ENCODE measurements at regions not wholly inside any gene's neighbourhood (a gene's known extent, or its start where the extent isn't known, plus 50 kb on each side); places are given as distances from the start of the nearest gene placed in this dataset.
A peak's percentile ranks its signal among the peaks of the same experiment; 100 is the strongest.

- H3K79me2 ChIP-seq (ENCODE audit: control insufficient read depth, low read length): no peaks in the 10 kb centered on the region
- no peaks in the 10 kb centered on the region for H3K36me3 ChIP-seq (ENCODE audit: control insufficient read depth, low read length)
- H3K9me2 ChIP-seq (replicated peaks; ENCODE audit: control insufficient read depth, low read length): no peaks in the 10 kb centered on the region
- H3K9me3 ChIP-seq (ENCODE audit: control insufficient read depth, insufficient read depth, low read length): no peaks in the 10 kb centered on the region
- H3K27me3 ChIP-seq (ENCODE audit: control insufficient read depth, low read length): no peaks in the 10 kb centered on the region
- H3F3A ChIP-seq (ENCODE audit: control insufficient read depth, insufficient read depth): no peaks in the 10 kb centered on the region
- H3K4me3 ChIP-seq (ENCODE audit: low read length): no peak overlapping the region
- H3K27ac ChIP-seq (ENCODE audit: low read depth, low read length): no peak overlapping the region
- TF ChIP-seq, protein P1, sequence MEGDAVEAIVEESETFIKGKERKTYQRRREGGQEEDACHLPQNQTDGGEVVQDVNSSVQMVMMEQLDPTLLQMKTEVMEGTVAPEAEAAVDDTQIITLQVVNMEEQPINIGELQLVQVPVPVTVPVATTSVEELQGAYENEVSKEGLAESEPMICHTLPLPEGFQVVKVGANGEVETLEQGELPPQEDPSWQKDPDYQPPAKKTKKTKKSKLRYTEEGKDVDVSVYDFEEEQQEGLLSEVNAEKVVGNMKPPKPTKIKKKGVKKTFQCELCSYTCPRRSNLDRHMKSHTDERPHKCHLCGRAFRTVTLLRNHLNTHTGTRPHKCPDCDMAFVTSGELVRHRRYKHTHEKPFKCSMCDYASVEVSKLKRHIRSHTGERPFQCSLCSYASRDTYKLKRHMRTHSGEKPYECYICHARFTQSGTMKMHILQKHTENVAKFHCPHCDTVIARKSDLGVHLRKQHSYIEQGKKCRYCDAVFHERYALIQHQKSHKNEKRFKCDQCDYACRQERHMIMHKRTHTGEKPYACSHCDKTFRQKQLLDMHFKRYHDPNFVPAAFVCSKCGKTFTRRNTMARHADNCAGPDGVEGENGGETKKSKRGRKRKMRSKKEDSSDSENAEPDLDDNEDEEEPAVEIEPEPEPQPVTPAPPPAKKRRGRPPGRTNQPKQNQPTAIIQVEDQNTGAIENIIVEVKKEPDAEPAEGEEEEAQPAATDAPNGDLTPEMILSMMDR (IDR thresholded peaks at IDR 0.05; ENCODE audit: low read depth, low read length, poor library complexity, severe bottlenecking): no peak
- no peak for TF ChIP-seq EZH2phosphoT487 (IDR thresholded peaks at IDR 0.05; ENCODE audit: borderline replicate concordance, low read length)
- H4K20me1 ChIP-seq (ENCODE audit: control insufficient read depth, insufficient read depth, low read depth, low read length): no peaks in the 10 kb centered on the region
- no peaks in the 10 kb centered on the region for H3K4me1 ChIP-seq (ENCODE audit: control insufficient read depth, low read length)
- no peak overlapping the region for H3K4me2 ChIP-seq (ENCODE audit: low read length)
Observed at GRCh38 chr13:61316647-61317046, 99.0 kb downstream of the PCDH20 start.

GRCh38 chr13:61294467-61295191, 121.0 kb downstream of the PCDH20 start:
- no peak overlapping the region for H3K4me2 ChIP-seq (ENCODE audit: low read length)
- H3K27ac ChIP-seq (ENCODE audit: low read depth, low read length): no peak overlapping the region
- no peaks in the 10 kb centered on the region for H3K9me3 ChIP-seq (ENCODE audit: control insufficient read depth, insufficient read depth, low read length)
- no peak overlapping the region for H3K4me3 ChIP-seq (ENCODE audit: low read length)
- no peaks in the 10 kb centered on the region for H4K20me1 ChIP-seq (ENCODE audit: control insufficient read depth, insufficient read depth, low read depth, low read length)
- no peaks in the 10 kb centered on the region for H3K36me3 ChIP-seq (ENCODE audit: control insufficient read depth, low read length)
- no peaks in the 10 kb centered on the region for H3F3A ChIP-seq (ENCODE audit: control insufficient read depth, insufficient read depth)
- TF ChIP-seq, protein P1 (IDR thresholded peaks at IDR 0.05; ENCODE audit: low read depth, low read length, poor library complexity, severe bottlenecking): no peak
- no peaks in the 10 kb centered on the region for H3K9me2 ChIP-seq (replicated peaks; ENCODE audit: control insufficient read depth, low read length)
- no peaks in the 10 kb centered on the region for H3K4me1 ChIP-seq (ENCODE audit: control insufficient read depth, low read length)
- H3K27me3 ChIP-seq (ENCODE audit: control insufficient read depth, low read length): no peaks in the 10 kb centered on the region
- no peaks in the 10 kb centered on the region for H3K79me2 ChIP-seq (ENCODE audit: control insufficient read depth, low read length)

DNA sequence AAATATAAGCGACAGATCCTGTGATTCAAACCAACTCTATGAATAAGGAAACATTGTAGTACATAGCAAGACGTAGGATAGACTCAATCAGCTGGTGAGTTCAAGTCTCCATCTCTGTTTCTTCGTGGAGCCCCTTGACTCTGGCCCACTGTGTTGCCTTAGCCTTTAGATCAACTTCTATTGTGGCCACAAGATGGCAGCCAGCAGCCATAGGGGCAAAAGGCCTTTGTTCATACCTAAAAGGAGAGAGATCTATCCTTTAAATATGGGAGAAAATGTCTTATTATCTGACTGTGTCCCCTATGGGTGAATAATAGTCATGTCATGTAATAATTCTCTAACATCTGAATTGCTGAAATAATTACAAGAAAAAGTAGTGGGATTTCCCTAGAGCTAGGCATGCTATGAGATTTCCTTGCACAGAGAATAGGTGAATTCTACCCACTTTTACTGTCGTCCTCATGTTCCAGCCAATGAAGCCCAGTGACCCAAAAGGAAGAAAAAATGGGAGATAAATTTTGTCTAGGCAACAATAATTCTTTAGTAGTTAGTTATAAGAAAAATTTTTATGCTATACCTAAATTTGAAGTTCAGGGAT, 129.4 kb downstream of the PCDH20 start:
- no peaks in the 10 kb centered on the region for H4K20me1 ChIP-seq (ENCODE audit: control insufficient read depth, insufficient read depth, low read depth, low read length)
- no peak overlapping the region for H3K27ac ChIP-seq (ENCODE audit: low read depth, low read length)
- H3K4me2 ChIP-seq (ENCODE audit: low read length): no peak overlapping the region
- no peaks in the 10 kb centered on the region for H3F3A ChIP-seq (ENCODE audit: control insufficient read depth, insufficient read depth)
- no peaks in the 10 kb centered on the region for H3K27me3 ChIP-seq (ENCODE audit: control insufficient read depth, low read length)
- no peaks in the 10 kb centered on the region for H3K4me1 ChIP-seq (ENCODE audit: control insufficient read depth, low read length)
- H3K36me3 ChIP-seq (ENCODE audit: control insufficient read depth, low read length): no peaks in the 10 kb centered on the region
- H3K4me3 ChIP-seq (ENCODE audit: low read length): no peak overlapping the region
- H3K79me2 ChIP-seq (ENCODE audit: control insufficient read depth, low read length): no peaks in the 10 kb centered on the region
- no peak for TF ChIP-seq EZH2phosphoT487 (IDR thresholded peaks at IDR 0.05; ENCODE audit: borderline replicate concordance, low read length)
- TF ChIP-seq, protein P1 (IDR thresholded peaks at IDR 0.05; ENCODE audit: low read depth, low read length, poor library complexity, severe bottlenecking): peak; percentile 46
- no peaks in the 10 kb centered on the region for H3K9me3 ChIP-seq (ENCODE audit: control insufficient read depth, insufficient read depth, low read length)
- H3K9me2 ChIP-seq (replicated peaks; ENCODE audit: control insufficient read depth, low read length): no peaks in the 10 kb centered on the region

Measured in DOHH2 (cell line).